ENCODE measurements at regions not wholly inside any gene's neighbourhood (a gene's known extent, or its start where the extent isn't known, plus 50 kb on each side); places are given as distances from the start of the nearest gene placed in this dataset.

DNA sequence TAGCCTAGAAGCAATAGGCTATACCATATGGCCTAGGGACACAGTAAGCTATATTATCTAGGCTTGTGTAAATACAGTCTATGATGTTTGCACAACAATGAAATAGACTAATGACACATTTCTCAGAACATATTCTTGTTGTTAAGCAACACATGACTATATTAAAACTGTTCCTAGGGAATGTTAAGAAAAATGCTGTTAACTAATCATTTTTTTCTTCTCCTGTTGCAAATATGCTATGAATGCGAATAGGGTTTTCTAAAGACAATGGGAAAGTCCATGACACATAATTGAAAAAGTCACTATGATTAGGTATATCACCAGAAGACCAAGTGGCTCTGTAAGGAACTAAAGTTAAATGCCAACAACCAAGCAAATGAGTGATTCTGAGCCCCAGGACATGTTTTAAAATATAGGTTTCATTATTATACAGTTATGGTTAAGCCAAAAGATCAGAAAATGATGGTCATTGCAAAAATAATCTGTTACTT lies 454.0 kb upstream of the SORCS1 start:
- TF ChIP-seq, protein P1, sequence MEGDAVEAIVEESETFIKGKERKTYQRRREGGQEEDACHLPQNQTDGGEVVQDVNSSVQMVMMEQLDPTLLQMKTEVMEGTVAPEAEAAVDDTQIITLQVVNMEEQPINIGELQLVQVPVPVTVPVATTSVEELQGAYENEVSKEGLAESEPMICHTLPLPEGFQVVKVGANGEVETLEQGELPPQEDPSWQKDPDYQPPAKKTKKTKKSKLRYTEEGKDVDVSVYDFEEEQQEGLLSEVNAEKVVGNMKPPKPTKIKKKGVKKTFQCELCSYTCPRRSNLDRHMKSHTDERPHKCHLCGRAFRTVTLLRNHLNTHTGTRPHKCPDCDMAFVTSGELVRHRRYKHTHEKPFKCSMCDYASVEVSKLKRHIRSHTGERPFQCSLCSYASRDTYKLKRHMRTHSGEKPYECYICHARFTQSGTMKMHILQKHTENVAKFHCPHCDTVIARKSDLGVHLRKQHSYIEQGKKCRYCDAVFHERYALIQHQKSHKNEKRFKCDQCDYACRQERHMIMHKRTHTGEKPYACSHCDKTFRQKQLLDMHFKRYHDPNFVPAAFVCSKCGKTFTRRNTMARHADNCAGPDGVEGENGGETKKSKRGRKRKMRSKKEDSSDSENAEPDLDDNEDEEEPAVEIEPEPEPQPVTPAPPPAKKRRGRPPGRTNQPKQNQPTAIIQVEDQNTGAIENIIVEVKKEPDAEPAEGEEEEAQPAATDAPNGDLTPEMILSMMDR (IDR thresholded peaks at IDR 0.05) = no peak
- TF ChIP-seq POLR2A (IDR thresholded peaks at IDR 0.05) = no peak

Measured in heart left ventricle (tissue), 13 donors.